ENCODE measurements at regions not wholly inside any gene's neighbourhood (a gene's known extent, or its start where the extent isn't known, plus 50 kb on each side); places are given as distances from the start of the nearest gene placed in this dataset.

DNA sequence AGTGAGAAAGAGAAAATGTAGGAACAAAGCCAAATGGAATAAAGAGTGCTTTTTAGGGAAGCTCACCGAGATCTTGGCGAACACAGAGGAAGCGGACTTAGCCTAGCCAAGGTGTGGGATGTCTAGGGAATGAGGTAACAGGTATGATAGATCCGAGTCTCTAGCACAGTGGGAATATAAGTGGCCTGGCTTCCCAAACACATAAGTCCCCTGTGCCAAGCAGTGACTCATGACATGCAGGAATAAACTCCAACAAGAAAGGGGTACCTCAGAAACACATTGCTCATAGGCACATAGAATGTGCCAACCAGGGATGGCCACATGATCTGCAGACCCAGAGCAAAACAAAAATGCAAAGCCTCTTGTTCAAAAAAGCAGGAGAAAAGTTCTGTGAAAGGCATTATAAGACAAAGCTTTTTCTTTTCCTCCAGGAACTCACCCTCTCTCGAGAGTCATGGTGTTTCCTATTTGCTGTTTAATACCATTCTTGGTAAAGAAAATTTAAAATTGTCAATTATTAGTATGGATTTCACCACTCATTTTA lies 542.5 kb downstream of the GATA3 start:
- no peak for DNase-seq (ENCODE audit: low read depth, low spot score)

DNA sequence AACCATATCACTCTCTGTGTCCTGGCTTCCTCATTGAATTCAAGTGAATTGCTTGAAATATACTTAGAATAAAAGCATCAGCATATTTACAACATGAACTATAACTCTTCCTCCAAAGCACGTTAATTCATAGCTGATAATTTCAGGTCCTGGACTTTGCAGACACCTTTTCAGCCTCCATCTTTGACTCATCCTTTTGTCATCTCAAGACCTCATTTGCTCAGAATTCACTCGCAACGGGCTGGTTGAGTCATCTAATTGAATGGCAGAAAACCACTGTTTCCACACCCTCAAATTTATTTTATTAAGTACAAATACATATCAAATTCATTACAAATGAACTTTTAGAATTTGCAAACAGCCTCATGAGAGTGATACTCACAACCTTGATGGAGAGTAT lies 545.7 kb downstream of the GATA3 start:
- no peak for DNase-seq (ENCODE audit: low read depth, low spot score)

DNA sequence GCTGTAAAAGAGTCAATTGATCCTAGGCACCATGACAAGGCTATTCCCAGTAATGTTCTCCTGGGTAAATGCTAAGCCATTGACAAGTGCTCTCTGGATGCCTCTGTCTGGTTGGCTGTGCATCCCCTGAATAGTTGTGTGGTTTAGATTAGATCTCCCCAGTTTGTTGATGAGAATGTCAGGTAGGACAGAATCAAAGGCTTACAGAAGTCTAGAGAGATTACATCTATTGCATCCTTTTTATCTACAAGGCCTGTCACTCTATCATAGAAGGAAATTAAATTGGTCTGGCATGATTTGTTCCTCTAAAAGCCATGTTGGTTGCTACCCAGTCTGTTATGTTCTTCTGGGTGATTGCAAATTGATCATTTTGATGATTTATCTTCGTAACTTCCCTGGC lies 548.3 kb downstream of the GATA3 start:
- no peak for DNase-seq (ENCODE audit: low read depth, low spot score)

DNA sequence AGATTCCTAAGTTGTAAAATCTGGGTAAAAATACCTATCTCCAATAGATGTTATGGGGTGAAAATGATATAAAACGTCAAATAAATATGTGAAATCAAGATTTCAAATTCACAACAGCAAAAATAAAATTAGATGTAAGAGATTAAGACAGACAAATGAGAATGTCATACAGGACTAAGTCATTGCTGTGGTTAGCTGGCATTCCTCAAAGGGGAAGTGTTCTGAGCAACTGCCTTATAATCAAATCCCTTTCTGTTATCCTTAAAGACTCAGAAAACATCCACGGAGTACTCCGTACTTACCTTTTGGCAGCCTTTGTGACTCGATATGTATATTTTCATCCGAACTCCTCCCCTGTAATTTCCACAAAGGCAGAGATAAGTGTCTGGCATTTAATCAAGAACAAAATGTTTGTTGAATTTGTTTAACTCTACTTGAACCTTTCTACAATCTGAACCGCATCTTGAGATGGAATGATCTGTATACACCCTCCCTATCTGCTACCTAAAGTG lies 559.6 kb downstream of the GATA3 start:
- no peak for DNase-seq (ENCODE audit: low read depth, low spot score)

DNA sequence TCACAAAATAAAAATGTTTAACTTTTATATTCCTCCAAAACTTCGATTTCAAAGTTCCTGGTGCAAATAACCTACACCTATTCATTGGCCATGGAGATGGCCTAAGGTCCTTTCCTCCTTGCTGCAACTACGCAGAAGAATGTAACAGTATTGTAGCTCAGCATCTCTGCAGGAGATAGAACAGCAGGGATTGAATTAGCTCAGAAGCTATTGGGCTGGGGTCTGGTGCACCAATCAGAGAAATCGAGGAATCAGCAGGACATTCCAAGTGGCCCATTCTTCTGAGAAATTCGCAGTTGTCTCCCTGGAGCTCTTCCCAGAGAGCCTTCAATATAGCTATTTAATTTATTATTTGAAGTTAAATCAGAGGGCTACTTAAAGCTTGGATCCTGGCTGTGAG lies 560.6 kb downstream of the GATA3 start:
- DNase-seq (ENCODE audit: low read depth, low spot score) = no peak

DNA sequence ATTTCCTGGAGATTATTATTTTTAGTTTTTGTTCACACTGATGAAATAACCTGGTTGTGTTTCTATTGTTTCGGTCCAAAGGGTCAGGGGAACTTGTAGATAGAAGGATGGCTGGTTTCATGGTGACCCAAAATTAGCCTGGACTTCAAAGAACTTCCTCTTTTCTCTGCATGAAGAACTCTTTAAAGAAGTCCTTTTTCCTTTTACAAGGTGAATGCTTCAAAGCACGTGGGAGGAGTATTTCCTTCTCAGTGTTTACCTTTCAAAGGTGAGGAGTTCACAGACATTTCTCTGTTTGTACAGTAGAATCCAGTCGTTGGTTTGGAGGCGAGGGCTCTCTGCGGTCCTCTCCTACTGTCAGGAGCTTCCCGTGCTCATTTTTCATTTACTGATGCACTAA lies 561.7 kb downstream of the GATA3 start:
- DNase-seq (ENCODE audit: low read depth, low spot score) = no peak

DNA sequence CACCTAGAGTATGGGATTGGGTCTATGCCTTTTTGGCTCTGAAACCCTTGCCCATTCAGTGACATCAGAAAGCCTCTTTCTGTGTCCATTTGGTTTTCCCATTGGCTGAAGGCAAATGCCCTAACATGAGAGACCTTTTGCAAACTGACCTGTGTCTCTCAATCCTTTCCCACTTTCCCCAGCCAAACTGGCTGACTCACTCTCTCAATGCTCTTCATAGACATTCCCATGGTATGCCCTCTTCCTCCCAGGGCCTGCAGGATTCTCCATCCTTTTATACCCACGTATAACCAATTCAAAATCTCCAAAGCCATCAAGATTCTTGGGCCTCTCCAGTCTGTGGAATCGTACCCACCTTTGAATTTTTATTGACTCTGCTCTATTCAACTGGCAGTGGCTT lies 563.3 kb downstream of the GATA3 start:
- no peak for DNase-seq (ENCODE audit: low read depth, low spot score)

DNA sequence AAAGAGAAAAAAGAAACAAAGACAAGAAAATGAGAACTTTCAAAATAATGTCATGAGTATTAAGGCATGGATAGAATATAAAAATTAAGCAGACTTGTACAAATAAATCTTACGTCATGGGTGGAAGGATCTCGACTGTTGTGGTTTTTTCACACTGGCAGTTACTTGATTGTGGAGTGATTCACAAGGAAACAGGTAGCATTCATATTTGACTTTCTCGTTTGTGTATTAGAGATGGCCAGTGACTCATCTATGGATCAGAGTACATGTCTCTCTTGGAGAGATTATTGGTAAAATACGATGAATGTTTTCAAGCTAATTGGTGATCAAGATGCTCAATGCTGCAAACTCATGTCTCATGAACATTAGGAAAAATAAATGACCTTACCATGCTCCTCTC lies 564.3 kb downstream of the GATA3 start:
- no peak for DNase-seq (ENCODE audit: low read depth, low spot score)

DNA sequence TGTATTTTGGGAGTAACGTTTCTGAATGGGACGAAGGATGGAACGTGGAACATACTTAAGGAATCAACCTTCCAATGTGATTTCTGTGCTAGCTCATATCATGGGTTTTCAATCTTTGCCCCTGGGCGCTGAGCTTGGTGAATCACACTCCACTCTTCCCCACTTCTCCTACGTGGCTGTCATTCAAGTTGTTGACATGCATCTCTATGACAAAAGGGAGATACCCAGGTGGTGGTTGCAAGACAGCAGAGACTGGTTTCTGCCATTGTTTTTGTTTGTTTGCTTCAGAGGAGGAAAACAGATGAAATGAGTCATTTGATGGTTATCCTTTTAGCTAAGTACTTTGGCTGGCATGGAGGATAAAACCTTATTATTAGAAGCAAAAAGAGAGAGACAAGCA lies 573.9 kb downstream of the GATA3 start:
- DNase-seq (ENCODE audit: low read depth, low spot score) = no peak

DNA sequence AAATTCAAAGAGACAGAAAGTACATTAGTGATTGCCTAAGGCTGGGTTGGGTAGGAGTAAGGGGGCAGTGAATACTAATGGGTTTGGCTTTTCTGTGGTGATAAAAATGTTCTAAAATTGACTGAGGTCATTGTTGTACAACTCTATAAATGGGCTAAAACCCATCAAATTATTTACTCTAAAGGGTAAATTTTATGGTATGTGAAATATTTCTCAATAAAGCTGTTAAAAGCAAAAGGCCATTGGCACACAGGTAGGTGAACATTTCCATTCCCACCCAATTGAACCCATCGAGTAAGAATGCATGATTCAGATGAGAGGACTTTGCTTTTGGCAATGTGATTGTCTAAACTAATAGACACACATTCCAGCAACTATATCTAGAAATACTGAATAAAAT lies 579.4 kb downstream of the GATA3 start:
- no peak for DNase-seq (ENCODE audit: low read depth, low spot score)

DNA sequence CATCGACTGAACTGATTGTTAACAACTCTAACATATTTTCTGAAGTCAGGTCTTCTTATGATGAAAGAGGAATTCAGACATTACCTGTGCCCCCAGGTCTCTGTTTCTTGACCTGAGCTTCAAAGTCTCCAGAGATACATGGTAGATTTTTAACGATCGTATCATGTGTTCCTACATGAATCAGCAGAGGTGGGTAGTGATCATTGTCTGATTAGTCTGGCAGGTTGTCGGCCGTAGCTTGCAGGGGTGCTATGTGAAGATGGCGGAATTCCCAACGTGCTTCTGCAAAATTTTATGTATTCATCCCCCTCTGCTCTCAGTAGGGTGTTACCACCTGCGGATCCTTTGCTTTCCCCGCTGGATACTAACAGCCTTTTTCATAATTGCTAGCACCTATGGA lies 581.9 kb downstream of the GATA3 start:
- DNase-seq (ENCODE audit: low read depth, low spot score) = no peak

DNA sequence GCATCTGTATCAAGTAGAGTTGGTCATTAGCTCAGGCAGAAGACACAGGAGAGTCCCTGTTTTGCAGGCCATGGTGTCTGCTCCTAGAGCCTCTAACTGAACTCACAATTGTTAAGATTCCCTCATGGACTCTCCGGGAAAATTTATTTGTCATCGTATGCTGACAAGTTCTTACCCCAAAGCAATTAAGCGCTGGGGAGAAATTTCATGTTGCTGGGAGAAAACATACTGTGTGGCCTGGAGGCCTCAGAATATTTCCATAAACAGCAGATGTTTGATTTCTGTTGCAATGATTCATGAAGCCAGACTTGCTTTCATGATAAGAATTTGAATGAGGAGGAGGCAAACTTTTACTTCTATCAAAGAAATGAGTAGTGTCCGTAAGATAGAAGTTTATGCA lies 583.2 kb downstream of the GATA3 start:
- DNase-seq (ENCODE audit: low read depth, low spot score) = no peak

DNA sequence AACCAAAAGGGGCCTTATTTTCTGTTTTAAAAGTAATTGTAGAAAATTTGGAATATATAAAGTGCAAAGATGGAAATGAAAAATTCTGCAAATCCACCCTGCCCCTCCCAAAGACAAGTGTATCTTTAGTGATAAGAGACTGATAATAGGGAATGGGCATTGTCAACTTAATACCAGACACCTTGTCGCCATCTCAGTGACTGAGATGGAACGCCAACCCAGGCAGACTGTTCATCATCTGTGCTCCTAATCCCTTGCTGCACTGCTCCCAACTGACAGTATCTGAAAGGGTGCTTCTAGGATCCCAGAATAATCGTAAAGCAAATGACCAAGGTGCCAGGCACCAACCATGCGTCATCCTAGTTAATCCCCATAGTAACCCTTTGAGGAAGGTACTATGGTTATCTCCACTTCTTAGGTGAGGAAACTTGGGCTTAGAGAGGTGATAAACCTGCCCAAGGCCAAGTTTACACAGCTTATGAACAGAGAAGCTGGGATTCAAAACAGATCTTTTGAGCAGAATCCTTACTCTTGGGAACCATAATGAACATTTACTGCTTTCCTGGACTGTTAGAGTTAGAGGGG lies 583.7 kb downstream of the GATA3 start:
- DNase-seq (ENCODE audit: low read depth, low spot score) = no peak

DNA sequence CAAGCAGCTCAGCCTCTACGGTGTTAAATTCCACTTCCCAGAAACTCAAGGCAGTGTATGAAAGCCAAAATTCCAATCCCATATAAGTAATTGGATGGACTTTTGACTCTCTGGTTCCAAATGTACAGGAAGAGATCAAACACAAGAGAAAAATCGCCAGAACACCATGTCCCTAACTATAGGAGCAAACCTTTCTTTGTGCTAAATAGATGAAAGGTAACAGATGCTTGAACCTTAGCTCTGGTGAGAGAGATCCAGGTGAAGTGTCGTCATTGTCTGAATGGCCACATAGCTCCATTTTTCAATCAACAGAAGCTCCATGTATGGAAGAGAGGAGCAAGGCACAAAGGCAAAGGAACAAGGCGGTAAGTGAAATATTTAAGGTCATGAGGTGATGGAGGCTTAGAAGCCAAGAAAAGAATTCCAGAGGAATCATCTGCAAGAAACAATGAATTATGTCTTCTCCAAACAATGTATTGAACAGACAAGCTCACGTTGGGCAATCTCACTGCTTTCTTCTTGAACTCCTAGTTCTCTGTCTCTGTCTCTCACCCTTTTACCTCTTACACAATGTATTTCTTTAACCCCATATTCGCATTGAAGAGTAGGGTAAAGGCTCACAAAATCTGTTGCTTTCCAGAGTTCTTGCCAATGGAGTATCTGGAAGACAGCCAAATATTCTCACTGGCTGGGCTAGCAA lies 585.1 kb downstream of the GATA3 start:
- no peak for DNase-seq (ENCODE audit: low read depth, low spot score)

DNA sequence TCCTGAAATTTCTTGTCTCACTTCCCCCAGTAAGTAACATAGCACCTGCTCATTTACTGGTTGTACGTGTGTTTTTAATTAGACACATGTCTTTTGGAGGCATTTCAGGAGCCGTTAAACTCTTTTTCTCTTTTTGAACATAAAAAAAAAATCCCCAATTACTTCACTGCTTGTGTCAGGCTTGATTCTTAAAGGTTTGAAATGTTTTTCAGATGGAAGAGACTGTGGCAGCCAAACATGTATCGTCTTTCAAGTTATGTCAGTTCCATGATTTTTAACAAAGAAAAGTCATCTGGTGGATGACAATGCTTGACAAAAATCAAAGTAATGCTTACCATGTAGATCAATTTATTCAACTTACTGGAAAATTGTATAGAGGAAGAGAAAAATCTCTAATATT lies 585.8 kb downstream of the GATA3 start:
- DNase-seq (ENCODE audit: low read depth, low spot score) = no peak

DNA sequence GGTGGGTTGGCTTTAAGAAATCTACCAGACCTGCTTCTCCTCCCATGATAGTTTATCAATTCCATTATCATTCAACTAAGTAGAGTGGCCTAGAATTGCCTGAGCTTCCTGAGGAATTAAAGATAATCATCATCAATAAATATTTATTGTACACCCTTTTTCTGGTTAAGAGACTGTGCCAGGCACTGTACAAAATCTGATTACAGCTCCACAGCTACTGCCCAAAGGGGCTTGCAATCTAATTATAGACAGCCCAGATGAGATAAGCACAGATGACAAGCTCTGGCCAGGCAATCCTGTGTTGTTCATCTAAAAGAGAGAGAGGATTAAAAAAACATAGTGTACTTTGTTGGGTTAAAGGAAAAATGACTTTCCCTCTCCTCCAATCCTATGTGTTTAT lies 586.4 kb downstream of the GATA3 start:
- DNase-seq (ENCODE audit: low read depth, low spot score) = no peak

DNA sequence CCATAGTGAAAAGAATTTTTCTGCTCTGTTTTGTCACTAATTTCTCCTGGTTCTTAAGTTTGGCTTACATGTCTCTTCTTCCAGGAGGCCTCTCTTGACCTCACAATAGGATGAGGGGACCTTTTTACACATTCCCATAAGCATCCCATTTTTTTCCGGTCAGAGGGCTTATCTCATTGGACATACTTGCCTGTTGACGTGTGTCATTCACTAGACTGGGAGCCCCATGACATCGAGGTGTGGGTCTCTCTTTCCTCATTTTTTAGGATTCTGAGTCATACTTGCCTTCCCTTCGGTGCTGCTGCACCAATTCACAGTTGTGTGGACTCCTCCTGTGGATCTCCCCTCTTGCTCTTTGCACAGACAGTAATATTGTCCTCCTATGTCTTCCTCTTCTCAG lies 601.8 kb downstream of the GATA3 start:
- no peak for DNase-seq (ENCODE audit: low read depth, low spot score)

DNA sequence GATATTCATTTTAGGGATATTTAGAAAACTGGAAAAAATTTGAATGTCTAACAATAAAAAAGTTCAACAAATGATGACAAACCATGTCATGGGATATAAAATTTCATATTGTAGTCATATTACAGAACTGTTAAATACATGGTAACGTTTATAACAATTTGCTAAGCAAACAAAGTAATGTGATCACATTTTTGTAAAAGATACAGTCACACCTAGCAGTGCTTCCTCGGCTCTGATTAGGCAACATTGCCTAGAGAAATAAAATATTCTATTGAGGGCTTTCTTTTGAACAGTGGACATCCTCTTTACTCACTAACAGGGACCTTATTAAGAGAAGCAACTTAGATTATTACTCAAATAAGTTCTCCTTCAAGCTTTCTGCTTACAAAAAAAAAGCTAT lies 605.5 kb downstream of the GATA3 start:
- no peak for DNase-seq (ENCODE audit: low read depth, low spot score)

DNA sequence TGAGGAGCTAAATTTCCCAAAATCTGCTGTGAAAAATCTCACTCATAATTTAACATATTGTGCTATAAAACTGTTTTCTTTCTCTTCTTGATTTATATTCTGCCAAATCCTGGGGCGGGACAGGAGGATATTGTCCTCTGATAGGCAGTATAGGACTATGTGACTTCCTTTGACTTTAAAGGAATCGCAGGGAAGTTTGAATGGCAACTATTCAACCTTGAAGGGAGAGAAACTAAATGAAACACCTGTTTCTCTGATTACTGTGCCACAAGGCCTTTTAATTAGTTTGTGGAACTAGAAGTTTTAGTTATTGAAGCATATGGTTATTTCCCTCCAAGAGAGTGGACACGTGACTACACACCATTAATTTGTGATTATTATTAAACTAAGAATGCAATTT lies 607.4 kb downstream of the GATA3 start:
- no peak for DNase-seq (ENCODE audit: low read depth, low spot score)

DNA sequence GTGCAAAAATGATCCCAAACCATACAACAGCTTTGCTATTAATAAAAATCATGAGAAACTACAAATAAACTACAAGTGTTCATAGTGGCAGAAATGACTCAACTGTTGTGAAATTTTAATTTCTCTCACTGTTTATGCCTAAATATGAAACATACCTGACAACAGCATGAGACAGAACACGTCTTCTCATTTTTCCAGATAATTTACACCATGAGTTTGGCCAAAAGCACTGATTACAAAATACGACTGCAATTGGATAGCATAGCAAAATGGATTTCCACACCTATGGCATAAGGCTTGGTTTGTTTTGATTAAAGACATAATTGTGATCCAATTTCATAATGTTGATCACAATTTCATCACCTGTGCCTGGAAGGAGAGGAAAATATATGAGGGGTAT lies 608.6 kb downstream of the GATA3 start:
- no peak for DNase-seq (ENCODE audit: low read depth, low spot score)

DNA sequence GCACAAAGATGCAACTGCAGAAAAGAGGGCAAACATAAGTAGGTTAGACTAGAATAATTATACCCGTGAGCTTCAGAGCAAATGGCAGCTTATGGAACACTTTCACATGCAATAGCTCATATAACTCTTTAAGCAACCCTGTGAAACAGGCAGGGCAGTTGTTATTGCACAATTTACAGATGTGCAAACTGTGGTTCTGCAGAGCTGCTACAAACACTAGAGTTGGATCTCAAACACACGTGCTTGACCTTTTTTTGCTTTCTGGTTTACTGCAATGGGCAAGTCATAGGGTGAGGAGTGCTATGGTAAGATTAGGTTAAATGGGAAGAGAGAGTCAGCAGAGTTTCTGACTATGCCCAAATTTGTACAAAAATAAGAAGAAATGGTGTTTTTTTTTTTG lies 610.8 kb downstream of the GATA3 start:
- no peak for DNase-seq (ENCODE audit: low read depth, low spot score)

DNA sequence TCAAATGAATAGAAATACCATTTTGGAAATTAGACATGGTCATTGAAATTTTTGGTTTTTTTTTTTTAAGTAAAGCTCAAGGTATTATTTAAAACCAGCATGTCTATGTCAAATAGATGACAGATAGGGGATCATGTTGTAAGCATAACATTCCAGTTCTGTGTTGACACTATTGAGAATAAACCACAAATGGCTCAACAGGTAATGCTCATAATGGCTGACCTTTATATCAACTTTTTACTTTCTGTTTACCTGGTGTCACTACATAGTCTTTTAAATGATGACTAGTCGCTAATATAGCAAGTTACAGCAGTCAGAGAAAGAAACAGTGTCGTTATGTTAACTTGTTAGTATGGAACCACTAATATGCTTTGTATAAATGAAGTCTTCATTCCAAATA lies 616.0 kb downstream of the GATA3 start:
- DNase-seq (ENCODE audit: low read depth, low spot score) = no peak

DNA sequence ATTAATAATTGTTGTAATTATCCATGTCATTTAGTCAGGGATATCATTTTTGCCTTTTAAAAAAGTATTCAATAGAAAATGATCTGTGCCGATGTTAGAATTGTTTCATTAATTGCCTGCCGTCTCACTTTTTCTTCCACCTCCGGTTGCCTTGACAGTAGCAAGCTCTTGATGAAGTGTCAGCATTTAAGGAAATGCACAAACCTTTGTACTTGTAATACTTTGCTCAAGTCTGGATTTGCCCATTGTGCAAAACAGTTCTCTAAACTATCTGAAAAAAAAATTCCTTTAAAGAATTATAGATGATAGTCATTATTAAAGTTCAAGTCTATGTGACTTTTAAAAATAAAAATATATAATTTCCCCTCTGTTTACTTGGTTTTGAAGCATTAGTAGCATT lies 619.7 kb downstream of the GATA3 start:
- no peak for DNase-seq (ENCODE audit: low read depth, low spot score)

DNA sequence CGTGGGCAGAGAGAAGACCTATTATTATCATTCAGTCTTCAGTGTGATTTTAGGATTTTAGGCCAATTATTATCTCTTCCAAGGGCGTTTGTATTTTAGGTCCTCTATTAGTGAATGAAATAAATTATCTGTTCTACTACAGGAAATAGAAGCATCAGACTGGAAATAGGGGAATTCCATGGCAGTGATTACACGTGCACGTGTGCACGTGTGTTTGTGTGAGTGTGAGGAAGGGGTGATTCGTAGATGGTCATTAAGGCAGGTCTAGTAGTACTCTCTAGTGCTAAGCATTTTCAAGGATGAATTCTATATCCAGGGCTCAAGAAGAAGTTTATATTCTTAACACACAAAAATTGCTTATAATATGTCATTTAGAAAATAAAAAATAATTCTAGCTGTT lies 623.2 kb downstream of the GATA3 start:
- no peak for DNase-seq (ENCODE audit: low read depth, low spot score)

Measured in iPS DF 19.7 (cell line).